ENCODE measurements at regions not wholly inside any gene's neighbourhood (a gene's known extent, or its start where the extent isn't known, plus 50 kb on each side); places are given as distances from the start of the nearest gene placed in this dataset.

- TF ChIP-seq, protein P1, sequence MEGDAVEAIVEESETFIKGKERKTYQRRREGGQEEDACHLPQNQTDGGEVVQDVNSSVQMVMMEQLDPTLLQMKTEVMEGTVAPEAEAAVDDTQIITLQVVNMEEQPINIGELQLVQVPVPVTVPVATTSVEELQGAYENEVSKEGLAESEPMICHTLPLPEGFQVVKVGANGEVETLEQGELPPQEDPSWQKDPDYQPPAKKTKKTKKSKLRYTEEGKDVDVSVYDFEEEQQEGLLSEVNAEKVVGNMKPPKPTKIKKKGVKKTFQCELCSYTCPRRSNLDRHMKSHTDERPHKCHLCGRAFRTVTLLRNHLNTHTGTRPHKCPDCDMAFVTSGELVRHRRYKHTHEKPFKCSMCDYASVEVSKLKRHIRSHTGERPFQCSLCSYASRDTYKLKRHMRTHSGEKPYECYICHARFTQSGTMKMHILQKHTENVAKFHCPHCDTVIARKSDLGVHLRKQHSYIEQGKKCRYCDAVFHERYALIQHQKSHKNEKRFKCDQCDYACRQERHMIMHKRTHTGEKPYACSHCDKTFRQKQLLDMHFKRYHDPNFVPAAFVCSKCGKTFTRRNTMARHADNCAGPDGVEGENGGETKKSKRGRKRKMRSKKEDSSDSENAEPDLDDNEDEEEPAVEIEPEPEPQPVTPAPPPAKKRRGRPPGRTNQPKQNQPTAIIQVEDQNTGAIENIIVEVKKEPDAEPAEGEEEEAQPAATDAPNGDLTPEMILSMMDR (conservative IDR thresholded peaks at IDR 0.05; ENCODE audit: low read depth in 2 of 2), result no peak
- no peak for TF ChIP-seq CREB1 (CRISPR knock-in tag; IDR thresholded peaks at IDR 0.05; ENCODE audit: low read depth)
Observed at GRCh38 chr9:90162326-90162725, 480.3 kb downstream of the DIRAS2 start (continued).

- H3K4me3 Mint-ChIP-seq, result no peak overlapping the region
- H3F3A ChIP-seq (replicated peaks; ENCODE audit: low read depth), result no peaks in the 10 kb centered on the region
- H3K4me1 Mint-ChIP-seq, result peaks cover 18% of the 10 kb centered on the region
- H2AFZ ChIP-seq, result no peak overlapping the region
- no peaks in the 10 kb centered on the region for H3K9me2 ChIP-seq (ENCODE audit: insufficient read depth)
- no peak overlapping the region for H3K27ac Mint-ChIP-seq
- no peaks in the 10 kb centered on the region for H3K27me3 Mint-ChIP-seq (ENCODE audit: insufficient read depth, low read depth, poor library complexity)
- H3K36me3 ChIP-seq (ENCODE audit: insufficient read depth), result no peaks in the 10 kb centered on the region
- H3K4me2 ChIP-seq, result no peak overlapping the region
- TF ChIP-seq STAT1 (IDR thresholded peaks at IDR 0.05; ENCODE audit: unreplicated experiment), result no peak
- no peak for TF ChIP-seq CREB1 (CRISPR knock-in tag; IDR thresholded peaks at IDR 0.05; ENCODE audit: low read depth)
- TF ChIP-seq, protein P1 (conservative IDR thresholded peaks at IDR 0.05; ENCODE audit: low read depth in 2 of 2), result no peak
- TF ChIP-seq EZH2phosphoT487 (IDR thresholded peaks at IDR 0.05; ENCODE audit: unreplicated experiment), result no peak
- no peak for TF ChIP-seq ZNF331 (CRISPR knock-in tag; IDR thresholded peaks at IDR 0.05; ENCODE audit: low read depth)
- H4K20me1 ChIP-seq (replicated peaks; ENCODE audit: insufficient read depth), result no peaks in the 10 kb centered on the region
- DNase-seq (ENCODE audit: low spot score) (no peak), ATAC-seq (no peak)
- no peak overlapping the region for H3K27ac ChIP-seq (ENCODE audit: low read depth)
- no peaks in the 10 kb centered on the region for H3K36me3 Mint-ChIP-seq (ENCODE audit: low read depth)
- no peaks in the 10 kb centered on the region for H3K27me3 ChIP-seq (ENCODE audit: insufficient read depth)
- H3K4me1 ChIP-seq (ENCODE audit: insufficient read depth), result peaks cover 4% of the 10 kb centered on the region
- H3K9me3 Mint-ChIP-seq, result no peaks in the 10 kb centered on the region; the same call in 2 of the 3 replicates
- no peak overlapping the region for H3K4me3 ChIP-seq
- no peaks in the 10 kb centered on the region for H3K79me2 ChIP-seq (replicated peaks; ENCODE audit: insufficient read depth)
Observed at GRCh38 chr9:90162819-90163218, 479.8 kb downstream of the DIRAS2 start.

GRCh38 chr9:90165281-90165680, 477.3 kb downstream of the DIRAS2 start:
- no peak overlapping the region for H2AFZ ChIP-seq
- Mint-ChIP-seq H3K36me3 (ENCODE audit: low read depth) (no peaks in the 10 kb centered on the region), H3K4me1 (peaks cover 17% of the 10 kb centered on the region), H3K27me3 (ENCODE audit: insufficient read depth, low read depth, poor library complexity) (no peaks in the 10 kb centered on the region), H3K9me3 (no peaks in the 10 kb centered on the region; the same call in 2 of the 3 replicates), H3K4me3 (no peak overlapping the region), H3K27ac (no peak overlapping the region)
- no peaks in the 10 kb centered on the region for H3K36me3 ChIP-seq (ENCODE audit: insufficient read depth)
- no peaks in the 10 kb centered on the region for H3F3A ChIP-seq (replicated peaks; ENCODE audit: low read depth)
- no peaks in the 10 kb centered on the region for H3K27me3 ChIP-seq (ENCODE audit: insufficient read depth)
- H3K27ac ChIP-seq (ENCODE audit: low read depth), result no peak overlapping the region
- DNase-seq (ENCODE audit: low spot score), result no peak
- no peak for ATAC-seq
- no peaks in the 10 kb centered on the region for H4K20me1 ChIP-seq (replicated peaks; ENCODE audit: insufficient read depth)
- no peaks in the 10 kb centered on the region for H3K79me2 ChIP-seq (replicated peaks; ENCODE audit: insufficient read depth)
- H3K9me2 ChIP-seq (ENCODE audit: insufficient read depth), result no peaks in the 10 kb centered on the region
- H3K4me1 ChIP-seq (ENCODE audit: insufficient read depth), result peaks cover 4% of the 10 kb centered on the region
- H3K4me2 ChIP-seq, result no peak overlapping the region
- no peak overlapping the region for H3K4me3 ChIP-seq
- TF ChIP-seq, protein P1 (conservative IDR thresholded peaks at IDR 0.05; ENCODE audit: low read depth in 2 of 2), result no peak
- no peak for TF ChIP-seq POLR2AphosphoS5 (IDR thresholded peaks at IDR 0.05; ENCODE audit: low read depth)
- TF ChIP-seq CREB1 (CRISPR knock-in tag; IDR thresholded peaks at IDR 0.05; ENCODE audit: low read depth), result no peak
- TF ChIP-seq EZH2 (IDR thresholded peaks at IDR 0.05; ENCODE audit: low read depth, unreplicated experiment), result no peak
- TF ChIP-seq, protein P2, sequence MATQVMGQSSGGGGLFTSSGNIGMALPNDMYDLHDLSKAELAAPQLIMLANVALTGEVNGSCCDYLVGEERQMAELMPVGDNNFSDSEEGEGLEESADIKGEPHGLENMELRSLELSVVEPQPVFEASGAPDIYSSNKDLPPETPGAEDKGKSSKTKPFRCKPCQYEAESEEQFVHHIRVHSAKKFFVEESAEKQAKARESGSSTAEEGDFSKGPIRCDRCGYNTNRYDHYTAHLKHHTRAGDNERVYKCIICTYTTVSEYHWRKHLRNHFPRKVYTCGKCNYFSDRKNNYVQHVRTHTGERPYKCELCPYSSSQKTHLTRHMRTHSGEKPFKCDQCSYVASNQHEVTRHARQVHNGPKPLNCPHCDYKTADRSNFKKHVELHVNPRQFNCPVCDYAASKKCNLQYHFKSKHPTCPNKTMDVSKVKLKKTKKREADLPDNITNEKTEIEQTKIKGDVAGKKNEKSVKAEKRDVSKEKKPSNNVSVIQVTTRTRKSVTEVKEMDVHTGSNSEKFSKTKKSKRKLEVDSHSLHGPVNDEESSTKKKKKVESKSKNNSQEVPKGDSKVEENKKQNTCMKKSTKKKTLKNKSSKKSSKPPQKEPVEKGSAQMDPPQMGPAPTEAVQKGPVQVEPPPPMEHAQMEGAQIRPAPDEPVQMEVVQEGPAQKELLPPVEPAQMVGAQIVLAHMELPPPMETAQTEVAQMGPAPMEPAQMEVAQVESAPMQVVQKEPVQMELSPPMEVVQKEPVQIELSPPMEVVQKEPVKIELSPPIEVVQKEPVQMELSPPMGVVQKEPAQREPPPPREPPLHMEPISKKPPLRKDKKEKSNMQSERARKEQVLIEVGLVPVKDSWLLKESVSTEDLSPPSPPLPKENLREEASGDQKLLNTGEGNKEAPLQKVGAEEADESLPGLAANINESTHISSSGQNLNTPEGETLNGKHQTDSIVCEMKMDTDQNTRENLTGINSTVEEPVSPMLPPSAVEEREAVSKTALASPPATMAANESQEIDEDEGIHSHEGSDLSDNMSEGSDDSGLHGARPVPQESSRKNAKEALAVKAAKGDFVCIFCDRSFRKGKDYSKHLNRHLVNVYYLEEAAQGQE (IDR thresholded peaks at IDR 0.05; ENCODE audit: unreplicated experiment), result no peak
- no peak for TF ChIP-seq ETS1 (IDR thresholded peaks at IDR 0.05)

Data from GM23338 (cell line).